ENCODE measurements at regions not wholly inside any gene's neighbourhood (a gene's known extent, or its start where the extent isn't known, plus 50 kb on each side); places are given as distances from the start of the nearest gene placed in this dataset.

DNA sequence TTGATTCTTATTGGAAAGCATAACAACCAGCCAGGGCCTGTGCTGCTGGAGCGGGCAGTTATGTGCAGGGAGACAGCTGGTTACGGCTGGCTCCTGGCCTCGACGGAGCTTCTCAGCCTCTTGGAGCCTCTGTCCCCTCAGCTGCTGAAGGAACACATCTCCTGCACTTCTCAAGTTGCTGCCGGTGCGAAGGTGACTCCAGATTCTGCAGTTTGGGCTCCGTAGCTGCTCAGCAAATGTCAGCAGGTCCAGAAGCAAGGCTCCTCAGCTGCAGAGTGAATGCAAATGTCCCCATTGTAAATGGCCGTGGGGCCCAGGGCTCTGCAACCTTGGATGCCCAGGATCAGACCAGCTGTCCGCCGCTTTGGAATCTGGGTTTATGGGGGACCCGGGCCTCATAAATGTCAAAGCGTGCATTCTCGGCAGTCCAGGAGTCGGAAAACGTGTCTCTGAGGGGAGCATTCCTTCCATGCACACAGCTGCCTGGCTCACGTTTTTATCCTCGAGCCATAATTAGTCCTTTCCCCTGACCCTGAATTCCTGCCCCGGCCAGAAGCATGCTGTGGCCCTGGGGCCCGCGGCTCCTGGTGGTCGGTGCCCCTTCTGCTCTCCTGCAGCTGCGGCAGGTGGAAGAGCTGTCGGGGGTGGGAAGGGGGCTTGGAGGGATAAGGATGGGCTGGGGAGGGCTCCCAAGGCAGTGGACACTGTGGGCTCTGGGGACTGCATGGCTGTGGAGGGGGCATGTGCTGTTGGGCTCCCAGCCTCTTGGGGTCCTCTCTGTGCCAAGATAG is 106.0 kb downstream of the KIF26A start:
- no peaks in the 10 kb centered on the region for H3K36me3 ChIP-seq (ENCODE audit: insufficient read depth, low read length)
- no peak overlapping the region for H2AFZ ChIP-seq (ENCODE audit: low read length, unreplicated experiment)
- no peaks in the 10 kb centered on the region for H3K27me3 ChIP-seq (ENCODE audit: insufficient read depth, low read length)
- no peak overlapping the region for H3K27ac ChIP-seq (ENCODE audit: low read depth, low read length)
- H3K4me1 ChIP-seq (ENCODE audit: control insufficient read depth, insufficient read depth, low read length, unreplicated experiment) = no peaks in the 10 kb centered on the region
- H3K79me2 ChIP-seq (ENCODE audit: control insufficient read depth, insufficient read depth, low read length, unreplicated experiment) = no peaks in the 10 kb centered on the region
- H3K4me3 ChIP-seq (ENCODE audit: low read depth, low read length) = no peak overlapping the region

DNA sequence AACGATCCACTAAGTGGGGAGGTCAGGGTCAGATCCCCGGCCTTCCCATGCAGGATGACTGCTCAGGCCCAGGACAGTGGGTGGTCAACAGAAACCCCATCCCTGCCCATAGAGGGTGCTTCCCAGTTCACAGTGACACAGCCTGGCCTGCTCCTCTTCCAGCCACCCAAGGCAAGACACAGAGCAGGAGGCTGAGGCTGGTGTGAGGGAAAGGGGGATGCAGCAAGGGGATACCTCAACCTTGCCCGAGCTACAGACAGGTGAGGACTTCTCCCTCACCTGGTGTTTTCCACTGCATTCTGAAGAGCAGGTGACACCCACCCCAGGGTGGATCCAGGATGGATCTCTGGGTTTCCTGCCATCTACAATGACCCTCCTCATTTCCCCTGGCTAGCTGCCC is 106.7 kb downstream of the KIF26A start:
- Histone ChIP-seq H3K4me1 (ENCODE audit: control insufficient read depth, insufficient read depth, low read length, unreplicated experiment) (no peaks in the 10 kb centered on the region), H3K36me3 (ENCODE audit: insufficient read depth, low read length) (no peaks in the 10 kb centered on the region), H2AFZ (ENCODE audit: low read length, unreplicated experiment) (no peak overlapping the region), H3K4me3 (ENCODE audit: low read depth, low read length) (no peak overlapping the region), H3K27me3 (ENCODE audit: insufficient read depth, low read length) (no peaks in the 10 kb centered on the region), H3K27ac (ENCODE audit: low read depth, low read length) (no peak overlapping the region), H3K79me2 (ENCODE audit: control insufficient read depth, insufficient read depth, low read length, unreplicated experiment) (no peaks in the 10 kb centered on the region)

DNA sequence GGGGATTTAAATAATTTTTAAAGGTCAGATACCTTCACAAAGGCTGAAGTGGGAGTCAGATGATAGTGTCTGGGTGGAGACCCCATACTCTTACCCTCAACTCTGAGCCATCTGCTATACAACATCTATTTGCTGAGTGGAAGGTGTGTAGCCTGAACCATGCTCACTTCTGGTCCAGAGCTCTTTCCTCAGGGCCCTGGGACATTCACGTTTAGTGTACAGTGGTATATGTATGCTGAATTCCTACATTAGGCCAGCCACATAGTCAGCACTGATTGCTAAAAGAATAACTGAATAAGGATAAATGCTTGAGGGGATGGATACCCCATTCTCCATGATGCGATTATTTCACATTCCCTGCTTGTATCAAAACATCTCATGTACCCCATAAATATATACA is 107.3 kb downstream of the KIF26A start:
- H2AFZ ChIP-seq (ENCODE audit: low read length, unreplicated experiment) = no peak overlapping the region
- H3K4me3 ChIP-seq (ENCODE audit: low read depth, low read length) = no peak overlapping the region
- no peaks in the 10 kb centered on the region for H3K27me3 ChIP-seq (ENCODE audit: insufficient read depth, low read length)
- H3K36me3 ChIP-seq (ENCODE audit: insufficient read depth, low read length) = no peaks in the 10 kb centered on the region
- no peaks in the 10 kb centered on the region for H3K79me2 ChIP-seq (ENCODE audit: control insufficient read depth, insufficient read depth, low read length, unreplicated experiment)
- H3K27ac ChIP-seq (ENCODE audit: low read depth, low read length) = no peak overlapping the region
- H3K4me1 ChIP-seq (ENCODE audit: control insufficient read depth, insufficient read depth, low read length, unreplicated experiment) = no peaks in the 10 kb centered on the region

DNA sequence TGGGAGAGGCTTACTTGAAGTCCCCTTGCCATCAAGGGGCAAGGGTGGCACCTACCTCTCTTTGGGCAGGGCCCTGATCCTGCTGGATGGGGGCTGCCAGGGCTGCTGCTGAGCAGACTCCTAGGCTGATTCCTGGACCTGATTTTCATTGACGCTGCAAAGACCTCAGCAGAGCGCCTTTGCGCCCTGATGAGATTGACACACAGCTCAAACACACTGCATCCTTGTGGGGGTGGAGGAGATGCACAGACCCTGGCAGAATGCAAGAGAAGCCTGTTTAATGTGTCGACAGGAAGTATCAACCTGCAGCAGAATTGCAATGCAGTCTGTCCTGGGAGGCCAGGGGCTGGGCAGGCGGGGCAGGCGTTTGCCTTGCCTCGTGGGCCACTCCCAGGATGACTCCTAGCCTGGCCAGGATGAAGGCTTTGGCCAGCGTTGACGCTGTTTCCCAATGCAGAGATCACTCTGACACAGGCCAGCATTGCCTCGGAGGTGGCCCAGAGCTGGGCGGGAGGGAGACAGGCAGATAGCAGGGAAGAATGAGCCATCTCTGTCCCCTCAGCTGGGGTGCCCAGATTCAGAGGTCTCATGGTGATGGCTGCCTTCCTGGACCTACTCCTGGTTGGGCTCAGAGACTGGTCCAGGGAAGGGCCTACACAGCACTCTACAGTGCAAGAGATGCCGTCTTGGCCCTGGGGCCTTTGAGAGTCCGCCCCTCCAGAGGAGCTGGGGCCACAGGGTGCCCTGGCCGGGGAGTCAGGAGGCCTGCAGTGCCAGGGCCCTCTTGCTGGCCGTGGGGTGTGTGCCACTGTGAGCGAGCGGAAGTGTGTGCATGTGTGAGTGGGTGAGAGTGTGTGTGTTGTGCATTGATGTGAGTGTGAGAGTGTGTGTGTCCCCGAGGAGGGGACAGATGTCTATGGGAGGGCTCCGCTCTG is 108.3 kb downstream of the KIF26A start:
- H3K36me3 ChIP-seq (ENCODE audit: insufficient read depth, low read length) = no peaks in the 10 kb centered on the region
- H2AFZ ChIP-seq (ENCODE audit: low read length, unreplicated experiment) = no peak overlapping the region
- H3K79me2 ChIP-seq (ENCODE audit: control insufficient read depth, insufficient read depth, low read length, unreplicated experiment) = no peaks in the 10 kb centered on the region
- no peaks in the 10 kb centered on the region for H3K4me1 ChIP-seq (ENCODE audit: control insufficient read depth, insufficient read depth, low read length, unreplicated experiment)
- H3K4me3 ChIP-seq (ENCODE audit: low read depth, low read length) = no peak overlapping the region
- no peak overlapping the region for H3K27ac ChIP-seq (ENCODE audit: low read depth, low read length)
- H3K27me3 ChIP-seq (ENCODE audit: insufficient read depth, low read length) = no peaks in the 10 kb centered on the region

DNA sequence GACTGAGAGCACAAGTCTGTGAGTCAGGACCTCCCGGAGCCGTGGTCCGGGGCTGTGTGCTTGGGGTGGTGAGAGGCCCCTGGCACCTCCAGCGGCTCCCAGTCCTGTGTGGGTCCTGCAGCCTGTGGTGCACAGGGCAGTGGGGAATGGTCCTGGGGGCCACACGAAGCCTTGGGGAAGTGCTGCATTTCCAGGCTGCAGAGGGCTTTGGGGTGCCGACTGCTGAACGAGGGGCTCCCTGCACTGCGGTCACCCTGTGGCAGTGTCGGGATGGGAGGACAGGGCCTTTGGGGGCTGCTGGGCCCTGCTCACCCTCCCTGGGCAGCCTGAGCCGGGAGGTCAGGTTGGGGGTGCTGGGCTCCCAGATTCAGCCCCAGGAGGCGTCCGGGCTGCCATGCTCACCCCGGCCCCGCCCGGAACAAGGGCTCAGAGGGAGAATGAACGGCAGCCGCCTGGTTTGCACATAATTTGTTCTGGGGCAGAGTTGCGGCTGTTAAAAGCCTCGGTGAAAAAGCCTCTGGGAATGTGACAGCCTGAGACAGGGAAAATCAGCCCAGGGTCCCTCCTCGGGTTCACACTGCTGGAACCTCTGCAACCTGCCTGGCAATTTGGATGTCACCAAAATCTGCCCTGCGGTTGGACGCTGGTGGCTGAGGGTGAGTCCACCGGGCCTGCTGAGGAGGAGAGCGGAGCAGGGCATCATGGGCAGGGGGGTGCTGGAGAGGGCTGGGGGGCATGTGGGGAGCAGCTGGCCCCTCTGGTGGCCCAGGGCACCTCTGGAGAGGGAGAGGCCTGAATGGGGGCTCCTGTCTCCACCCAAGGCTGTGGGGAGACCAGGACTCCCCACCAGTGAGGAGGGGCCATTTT is 109.2 kb downstream of the KIF26A start:
- H2AFZ ChIP-seq (ENCODE audit: low read length, unreplicated experiment) = no peak overlapping the region
- H3K4me1 ChIP-seq (ENCODE audit: control insufficient read depth, insufficient read depth, low read length, unreplicated experiment) = no peaks in the 10 kb centered on the region
- no peak overlapping the region for H3K4me3 ChIP-seq (ENCODE audit: low read depth, low read length)
- H3K36me3 ChIP-seq (ENCODE audit: insufficient read depth, low read length) = no peaks in the 10 kb centered on the region
- H3K79me2 ChIP-seq (ENCODE audit: control insufficient read depth, insufficient read depth, low read length, unreplicated experiment) = no peaks in the 10 kb centered on the region
- no peaks in the 10 kb centered on the region for H3K27me3 ChIP-seq (ENCODE audit: insufficient read depth, low read length)
- no peak overlapping the region for H3K27ac ChIP-seq (ENCODE audit: low read depth, low read length)

DNA sequence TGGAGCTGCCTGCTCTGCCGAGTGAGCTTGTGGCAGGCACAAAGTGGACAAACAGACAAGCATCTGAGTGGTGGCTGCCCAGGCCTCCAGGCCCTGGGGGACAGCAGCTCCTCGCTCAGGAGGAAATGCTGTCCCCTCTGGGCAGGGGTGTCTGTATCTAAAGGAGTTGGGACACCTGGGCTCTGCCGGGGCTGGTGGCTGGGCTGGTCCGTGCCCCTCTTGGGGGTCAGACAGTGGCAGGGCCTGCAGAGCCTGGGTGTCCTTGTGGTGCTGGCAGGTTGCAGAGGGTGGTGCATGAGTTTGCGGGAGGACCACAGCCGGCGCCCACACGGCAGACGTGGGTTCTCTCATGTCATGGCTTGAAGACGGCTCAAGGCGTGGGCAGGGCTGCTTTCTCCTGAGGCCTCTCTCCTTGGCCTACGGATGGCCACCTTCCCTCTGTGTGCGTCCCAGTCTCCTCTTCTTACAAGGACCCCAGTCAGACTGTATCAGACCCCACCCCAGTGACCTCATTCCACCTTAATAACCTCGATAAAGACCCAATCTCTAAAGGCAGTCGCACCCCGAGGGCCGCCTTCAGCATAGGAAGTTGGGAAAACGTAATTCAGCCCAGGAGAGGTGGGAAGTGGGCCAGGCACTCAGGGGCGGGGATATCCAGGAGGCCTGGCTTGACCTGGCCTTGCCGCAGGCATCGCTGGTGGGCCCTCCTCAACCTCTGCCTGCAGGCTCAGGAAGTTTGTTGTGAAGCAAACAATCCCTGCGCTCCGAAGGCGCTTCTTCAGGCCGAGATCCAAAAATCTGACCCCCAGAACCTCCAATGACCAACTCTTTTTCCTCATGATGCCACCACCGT is 110.0 kb downstream of the KIF26A start:
- no peak overlapping the region for H3K27ac ChIP-seq (ENCODE audit: low read depth, low read length)
- no peak overlapping the region for H3K4me3 ChIP-seq (ENCODE audit: low read depth, low read length)
- H3K36me3 ChIP-seq (ENCODE audit: insufficient read depth, low read length) = no peaks in the 10 kb centered on the region
- H3K79me2 ChIP-seq (ENCODE audit: control insufficient read depth, insufficient read depth, low read length, unreplicated experiment) = no peaks in the 10 kb centered on the region
- H3K4me1 ChIP-seq (ENCODE audit: control insufficient read depth, insufficient read depth, low read length, unreplicated experiment) = no peaks in the 10 kb centered on the region
- H2AFZ ChIP-seq (ENCODE audit: low read length, unreplicated experiment) = no peak overlapping the region
- no peaks in the 10 kb centered on the region for H3K27me3 ChIP-seq (ENCODE audit: insufficient read depth, low read length)

DNA sequence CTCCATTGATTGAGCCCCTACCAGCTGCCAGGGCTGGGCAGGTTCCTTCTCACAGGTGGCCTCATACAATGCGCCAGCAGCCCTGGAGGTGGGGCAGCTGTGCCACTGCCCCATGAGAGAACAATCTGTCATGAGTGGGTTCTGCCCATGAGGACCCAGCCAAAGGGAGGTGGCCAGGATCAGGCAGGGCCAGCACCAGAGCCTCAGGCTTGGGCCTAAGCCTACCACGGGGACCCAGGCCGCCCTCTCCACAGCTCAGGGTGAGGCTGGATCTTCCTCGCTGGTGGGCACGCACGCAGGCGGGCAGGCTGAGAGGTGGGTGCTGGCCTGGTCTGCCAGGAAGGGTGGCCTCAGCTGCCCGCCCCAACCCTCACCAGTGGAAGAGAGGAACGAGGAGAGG is 110.7 kb downstream of the KIF26A start:
- Histone ChIP-seq H3K4me1 (ENCODE audit: control insufficient read depth, insufficient read depth, low read length, unreplicated experiment) (no peaks in the 10 kb centered on the region), H3K79me2 (ENCODE audit: control insufficient read depth, insufficient read depth, low read length, unreplicated experiment) (no peaks in the 10 kb centered on the region), H3K27ac (ENCODE audit: low read depth, low read length) (no peak overlapping the region), H3K4me3 (ENCODE audit: low read depth, low read length) (no peak overlapping the region), H2AFZ (ENCODE audit: low read length, unreplicated experiment) (no peak overlapping the region), H3K27me3 (ENCODE audit: insufficient read depth, low read length) (no peaks in the 10 kb centered on the region), H3K36me3 (ENCODE audit: insufficient read depth, low read length) (no peaks in the 10 kb centered on the region)

DNA sequence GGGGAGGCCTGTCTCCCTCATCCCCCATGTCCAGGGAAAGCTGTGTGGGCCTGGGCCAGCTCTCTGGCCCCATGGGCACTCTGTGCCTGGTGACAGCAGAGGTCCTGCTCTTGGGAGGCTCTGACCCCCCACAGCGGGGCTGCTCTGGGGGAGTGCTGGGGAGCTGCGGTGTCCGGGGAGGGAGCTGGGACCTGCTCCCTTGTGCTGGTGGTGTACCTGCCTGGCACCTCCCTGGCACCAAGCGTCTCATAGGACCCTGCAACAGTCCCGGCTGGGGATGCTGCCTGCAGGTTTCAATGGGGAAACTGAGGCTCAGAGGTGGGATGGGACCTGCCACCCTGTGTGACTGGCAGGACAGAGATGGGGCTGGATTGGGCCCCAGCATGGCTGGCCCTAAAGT is 111.3 kb downstream of the KIF26A start:
- no peaks in the 10 kb centered on the region for H3K79me2 ChIP-seq (ENCODE audit: control insufficient read depth, insufficient read depth, low read length, unreplicated experiment)
- H3K36me3 ChIP-seq (ENCODE audit: insufficient read depth, low read length) = no peaks in the 10 kb centered on the region
- no peak overlapping the region for H3K4me3 ChIP-seq (ENCODE audit: low read depth, low read length)
- no peaks in the 10 kb centered on the region for H3K4me1 ChIP-seq (ENCODE audit: control insufficient read depth, insufficient read depth, low read length, unreplicated experiment)
- H3K27me3 ChIP-seq (ENCODE audit: insufficient read depth, low read length) = no peaks in the 10 kb centered on the region
- no peak overlapping the region for H3K27ac ChIP-seq (ENCODE audit: low read depth, low read length)
- H2AFZ ChIP-seq (ENCODE audit: low read length, unreplicated experiment) = no peak overlapping the region

DNA sequence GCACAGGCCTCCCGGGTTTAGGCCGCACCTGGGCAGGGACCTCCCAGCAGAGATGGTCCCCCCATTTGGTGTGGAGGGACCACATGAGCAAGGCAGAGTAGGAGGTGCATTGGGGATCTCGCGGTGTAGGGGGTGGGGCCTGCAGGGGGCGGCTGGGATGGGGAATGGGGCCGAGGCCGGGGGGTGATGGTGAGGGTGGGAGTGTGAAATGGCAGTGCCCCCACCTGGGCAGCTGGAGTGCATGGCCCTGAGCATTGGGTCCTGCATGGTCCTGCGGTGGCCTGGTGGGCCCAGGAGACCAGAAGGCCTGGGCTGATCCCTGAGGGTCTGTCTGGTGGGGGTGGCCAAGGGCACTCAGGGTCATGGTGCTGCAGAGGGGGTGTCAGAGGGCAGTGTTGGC is 111.8 kb downstream of the KIF26A start:
- no peaks in the 10 kb centered on the region for H3K4me1 ChIP-seq (ENCODE audit: control insufficient read depth, insufficient read depth, low read length, unreplicated experiment)
- H3K27ac ChIP-seq (ENCODE audit: low read depth, low read length) = no peak overlapping the region
- H3K36me3 ChIP-seq (ENCODE audit: insufficient read depth, low read length) = no peaks in the 10 kb centered on the region
- H3K27me3 ChIP-seq (ENCODE audit: insufficient read depth, low read length) = no peaks in the 10 kb centered on the region
- no peak overlapping the region for H2AFZ ChIP-seq (ENCODE audit: low read length, unreplicated experiment)
- H3K4me3 ChIP-seq (ENCODE audit: low read depth, low read length) = no peak overlapping the region
- no peaks in the 10 kb centered on the region for H3K79me2 ChIP-seq (ENCODE audit: control insufficient read depth, insufficient read depth, low read length, unreplicated experiment)

Data from ACC112 (cell line).